ENCODE measurements at regions not wholly inside any gene's neighbourhood (a gene's known extent, or its start where the extent isn't known, plus 50 kb on each side); places are given as distances from the start of the nearest gene placed in this dataset.

- DNase-seq: no peak
- Mint-ChIP-seq H3K27me3 (ENCODE audit: low read depth in 3 of 3) (peaks cover 0 to 3% (median 2%) of the 10 kb centered on the region in 3 donors), H3K36me3 (no peaks in the 10 kb centered on the region), H3K27ac (no peak overlapping the region), H3K4me3 (no peak overlapping the region), H3K4me1 (no peaks in the 10 kb centered on the region), H3K9me3 (peaks cover 1 to 34% (median 18%) of the 10 kb centered on the region in 6 donors)
Observed at GRCh38 chr4:177124349-177125064, 185.2 kb upstream of the NEIL3 start.

- Mint-ChIP-seq H3K4me1 (no peaks in the 10 kb centered on the region), H3K4me3 (no peak overlapping the region), H3K36me3 (no peaks in the 10 kb centered on the region), H3K27ac (no peak overlapping the region), H3K27me3 (ENCODE audit: low read depth in 3 of 3) (peaks cover 0 to 3% (median 2%) of the 10 kb centered on the region in 3 donors), H3K9me3 (peaks cover 1 to 34% (median 14%) of the 10 kb centered on the region in 6 donors)
- DNase-seq: no peak
Observed at GRCh38 chr4:177125656-177126055, 184.0 kb upstream of the NEIL3 start.

- no peak for DNase-seq
- Mint-ChIP-seq H3K27me3 (ENCODE audit: low read depth in 3 of 3) (peaks cover 0 to 3% (median 2%) of the 10 kb centered on the region in 3 donors), H3K4me1 (no peaks in the 10 kb centered on the region), H3K36me3 (no peaks in the 10 kb centered on the region), H3K9me3 (peaks cover 6 to 30% (median 14%) of the 10 kb centered on the region in 6 donors), H3K4me3 (no peak overlapping the region), H3K27ac (no peak overlapping the region)
Observed at GRCh38 chr4:177127658-177128057, 182.0 kb upstream of the NEIL3 start.

GRCh38 chr4:177128306-177128705, 181.4 kb upstream of the NEIL3 start:
- Mint-ChIP-seq H3K27me3 (ENCODE audit: low read depth in 3 of 3) (peaks cover 0 to 2% (median 1%) of the 10 kb centered on the region in 3 donors), H3K4me1 (no peaks in the 10 kb centered on the region), H3K4me3 (no peak overlapping the region), H3K36me3 (no peaks in the 10 kb centered on the region), H3K27ac (no peak overlapping the region), H3K9me3 (peaks cover 7 to 29% (median 14%) of the 10 kb centered on the region in 6 donors)
- no peak for DNase-seq

GRCh38 chr4:177131736-177132135, 177.9 kb upstream of the NEIL3 start:
- H3K27me3 Mint-ChIP-seq (ENCODE audit: low read depth in 3 of 3): peaks cover 0 to 2% (median 1%) of the 10 kb centered on the region in 3 donors
- H3K4me3 Mint-ChIP-seq: no peak overlapping the region
- no peak for DNase-seq
- peaks cover 9 to 29% (median 15%) of the 10 kb centered on the region in 6 donors for H3K9me3 Mint-ChIP-seq
- H3K36me3 Mint-ChIP-seq: no peaks in the 10 kb centered on the region
- no peaks in the 10 kb centered on the region for H3K4me1 Mint-ChIP-seq
- no peak overlapping the region for H3K27ac Mint-ChIP-seq

GRCh38 chr4:177147668-177148067, 162.0 kb upstream of the NEIL3 start:
- Mint-ChIP-seq H3K27ac (no peak overlapping the region), H3K9me3 (peaks cover 4 to 14% (median 6%) of the 10 kb centered on the region in 6 donors), H3K4me1 (no peaks in the 10 kb centered on the region), H3K4me3 (no peak overlapping the region), H3K36me3 (no peaks in the 10 kb centered on the region), H3K27me3 (ENCODE audit: low read depth in 3 of 3) (peaks cover 0 to 1% (median 0%) of the 10 kb centered on the region in 3 donors)
- DNase-seq: no peak

GRCh38 chr4:177155454-177155853, 154.2 kb upstream of the NEIL3 start:
- Mint-ChIP-seq H3K4me3 (no peak overlapping the region), H3K9me3 (peaks cover 5 to 18% (median 9%) of the 10 kb centered on the region in 6 donors), H3K4me1 (no peaks in the 10 kb centered on the region), H3K27ac (no peak overlapping the region), H3K27me3 (ENCODE audit: low read depth in 3 of 3) (peaks cover 0 to 1% (median 0%) of the 10 kb centered on the region in 3 donors), H3K36me3 (no peaks in the 10 kb centered on the region)
- DNase-seq: no peak

GRCh38 chr4:177159600-177159999, 150.1 kb upstream of the NEIL3 start:
- no peak for DNase-seq
- no peaks in the 10 kb centered on the region for H3K4me1 Mint-ChIP-seq
- H3K27me3 Mint-ChIP-seq (ENCODE audit: low read depth in 3 of 3): peaks cover 0 to 1% (median 0%) of the 10 kb centered on the region in 3 donors
- H3K4me3 Mint-ChIP-seq: no peak overlapping the region
- peaks cover 9 to 26% (median 12%) of the 10 kb centered on the region in 6 donors for H3K9me3 Mint-ChIP-seq
- no peak overlapping the region for H3K27ac Mint-ChIP-seq
- no peaks in the 10 kb centered on the region for H3K36me3 Mint-ChIP-seq

GRCh38 chr4:177161781-177162180, 147.9 kb upstream of the NEIL3 start:
- H3K4me1 Mint-ChIP-seq: no peaks in the 10 kb centered on the region

GRCh38 chr4:177163532-177163931, 146.1 kb upstream of the NEIL3 start:
- Mint-ChIP-seq H3K27me3 (ENCODE audit: low read depth in 3 of 3) (no peaks in the 10 kb centered on the region), H3K27ac (no peak overlapping the region), H3K4me3 (no peak overlapping the region), H3K36me3 (no peaks in the 10 kb centered on the region), H3K9me3 (peaks cover 6 to 24% (median 10%) of the 10 kb centered on the region in 6 donors), H3K4me1 (no peaks in the 10 kb centered on the region)
- DNase-seq: no peak

More at GRCh38 chr4:177161781-177162180, 147.9 kb upstream of the NEIL3 start:
- no peaks in the 10 kb centered on the region for H3K36me3 Mint-ChIP-seq
- no peak overlapping the region for H3K27ac Mint-ChIP-seq
- H3K4me3 Mint-ChIP-seq: no peak overlapping the region
- no peak for DNase-seq
- peaks cover 7 to 25% (median 11%) of the 10 kb centered on the region in 6 donors for H3K9me3 Mint-ChIP-seq
- H3K27me3 Mint-ChIP-seq (ENCODE audit: low read depth in 3 of 3): no peaks in the 10 kb centered on the region

- no peaks in the 10 kb centered on the region for H3K36me3 Mint-ChIP-seq
- no peak overlapping the region for H3K27ac Mint-ChIP-seq
- H3K4me1 Mint-ChIP-seq: no peaks in the 10 kb centered on the region
- peaks cover 0 to 12% (median 6%) of the 10 kb centered on the region in 6 donors for H3K9me3 Mint-ChIP-seq
- no peak for DNase-seq
- no peak overlapping the region for H3K4me3 Mint-ChIP-seq
- peaks cover 0 to 1% (median 0%) of the 10 kb centered on the region in 3 donors for H3K27me3 Mint-ChIP-seq (ENCODE audit: low read depth in 3 of 3)
Observed at GRCh38 chr4:177171588-177171987, 138.1 kb upstream of the NEIL3 start.

GRCh38 chr4:177175473-177175872, 134.2 kb upstream of the NEIL3 start:
- H3K27me3 Mint-ChIP-seq (ENCODE audit: low read depth in 3 of 3): peaks cover 0 to 2% (median 1%) of the 10 kb centered on the region in 3 donors
- no peak overlapping the region for H3K4me3 Mint-ChIP-seq
- H3K27ac Mint-ChIP-seq: no peak overlapping the region
- H3K4me1 Mint-ChIP-seq: no peaks in the 10 kb centered on the region
- peaks cover 0 to 15% (median 8%) of the 10 kb centered on the region in 6 donors for H3K9me3 Mint-ChIP-seq
- H3K36me3 Mint-ChIP-seq: no peaks in the 10 kb centered on the region
- no peak for DNase-seq

GRCh38 chr4:177177541-177178081, 132.1 kb upstream of the NEIL3 start:
- no peak for DNase-seq
- H3K9me3 Mint-ChIP-seq: peaks cover 0 to 8% (median 5%) of the 10 kb centered on the region in 6 donors
- H3K36me3 Mint-ChIP-seq: no peaks in the 10 kb centered on the region
- no peak overlapping the region for H3K4me3 Mint-ChIP-seq
- H3K27me3 Mint-ChIP-seq (ENCODE audit: low read depth in 3 of 3): peaks cover 0 to 2% (median 1%) of the 10 kb centered on the region in 3 donors
- no peak overlapping the region for H3K27ac Mint-ChIP-seq
- H3K4me1 Mint-ChIP-seq: no peaks in the 10 kb centered on the region

GRCh38 chr4:177178246-177178645, 131.4 kb upstream of the NEIL3 start:
- no peak for DNase-seq
- H3K4me3 Mint-ChIP-seq: no peak overlapping the region
- no peak overlapping the region for H3K27ac Mint-ChIP-seq
- no peaks in the 10 kb centered on the region for H3K4me1 Mint-ChIP-seq
- peaks cover 0 to 8% (median 5%) of the 10 kb centered on the region in 6 donors for H3K9me3 Mint-ChIP-seq
- peaks cover 0 to 2% (median 1%) of the 10 kb centered on the region in 3 donors for H3K27me3 Mint-ChIP-seq (ENCODE audit: low read depth in 3 of 3)
- H3K36me3 Mint-ChIP-seq: no peaks in the 10 kb centered on the region
